NCI-H2227 (cell line): ENCODE measurements at regions not wholly inside any gene's neighbourhood (a gene's known extent, or its start where the extent isn't known, plus 50 kb on each side); places are given as distances from the start of the nearest gene placed in this dataset.

ENCODE experiments used
- DNase-seq: peaks from one replicate; lab custom pipeline; 2025; ENCODE audit not compliant: unreplicated experiment; lab: John Stamatoyannopoulos, UW

DNA sequence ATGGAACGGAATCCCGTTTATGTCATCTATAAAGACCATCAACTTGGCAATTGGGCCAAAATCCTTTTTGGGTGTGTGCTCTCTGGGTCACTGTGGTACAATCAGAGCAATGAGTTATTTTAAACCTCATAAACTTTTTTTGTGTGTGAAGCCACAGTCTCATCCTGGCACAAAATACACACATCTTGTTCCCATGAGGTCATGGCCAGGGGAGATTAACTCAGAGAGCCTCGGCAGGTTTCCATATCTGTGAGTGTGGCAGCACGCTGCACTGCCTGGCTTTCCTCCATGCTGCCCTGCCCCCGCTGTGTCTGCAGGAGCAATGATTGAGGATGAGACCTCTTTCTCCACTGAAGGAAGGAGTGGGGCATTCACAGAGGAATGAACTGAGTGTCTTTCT lies 54.0 kb upstream of the DLG1 start:
- DNase-seq, result no peak

GRCh38 chr3:197350446-197350845 lies 52.0 kb upstream of the DLG1 start:
- no peak for DNase-seq

GRCh38 chr3:197349368-197349767 lies 51.0 kb upstream of the DLG1 start:
- DNase-seq, result no peak
